ENCODE measurements at regions not wholly inside any gene's neighbourhood (a gene's known extent, or its start where the extent isn't known, plus 50 kb on each side); places are given as distances from the start of the nearest gene placed in this dataset.
"Not testable (repeated sequence)": the region's sequence is repeated elsewhere in the genome, so short reads cannot be mapped to it uniquely, and the experiment has no call there.

DNA sequence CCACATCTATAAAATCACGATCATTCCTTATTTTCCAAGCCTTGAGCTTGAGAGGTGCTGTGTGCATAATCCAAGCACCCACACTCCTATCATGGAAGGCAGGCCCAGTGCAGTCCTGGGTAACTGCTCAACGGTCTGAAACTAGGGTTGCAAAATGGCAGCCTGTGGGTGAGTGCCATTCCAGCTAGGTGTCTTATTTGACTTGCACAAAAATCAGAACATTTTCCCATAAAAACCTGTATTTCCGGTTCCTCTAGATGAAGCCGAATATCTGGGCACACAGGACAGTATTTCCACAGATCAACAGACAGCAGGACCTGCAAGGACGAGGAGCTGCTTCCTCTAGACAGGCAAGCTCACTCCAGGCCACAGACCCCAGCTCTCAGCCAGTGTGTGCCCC lies 588.8 kb downstream of the BNC2 start:
- no peaks in the 10 kb centered on the region for H3K27me3 Mint-ChIP-seq
- H3K36me3 Mint-ChIP-seq (ENCODE audit: low read depth) = no peaks in the 10 kb centered on the region
- peaks cover 8% of the 10 kb centered on the region for H3K9me3 Mint-ChIP-seq
- H3K27ac Mint-ChIP-seq = no peak overlapping the region
- ChIA-PET CTCF (no interaction called here), POLR2A (no interaction called here)
- no peak overlapping the region for H3K4me3 Mint-ChIP-seq
- DNase-seq = no peak
- H3K4me1 Mint-ChIP-seq = no peaks in the 10 kb centered on the region

GRCh38 chr9:16282216-16282615 lies 588.3 kb downstream of the BNC2 start:
- no peak overlapping the region for H3K4me3 Mint-ChIP-seq
- peaks cover 8% of the 10 kb centered on the region for H3K9me3 Mint-ChIP-seq
- no peaks in the 10 kb centered on the region for H3K36me3 Mint-ChIP-seq (ENCODE audit: low read depth)
- no peak for DNase-seq
- H3K27ac Mint-ChIP-seq = no peak overlapping the region
- H3K4me1 Mint-ChIP-seq = no peaks in the 10 kb centered on the region
- ChIA-PET CTCF (no interaction called here), POLR2A (no interaction called here)
- H3K27me3 Mint-ChIP-seq = no peaks in the 10 kb centered on the region

GRCh38 chr9:16282718-16283117 lies 587.8 kb downstream of the BNC2 start:
- ChIA-PET POLR2A (no interaction called here), CTCF (no interaction called here)
- no peaks in the 10 kb centered on the region for H3K4me1 Mint-ChIP-seq
- DNase-seq = no peak
- no peak overlapping the region for H3K27ac Mint-ChIP-seq
- H3K9me3 Mint-ChIP-seq = peaks cover 8% of the 10 kb centered on the region
- no peaks in the 10 kb centered on the region for H3K36me3 Mint-ChIP-seq (ENCODE audit: low read depth)
- no peak overlapping the region for H3K4me3 Mint-ChIP-seq
- no peaks in the 10 kb centered on the region for H3K27me3 Mint-ChIP-seq

GRCh38 chr9:16286160-16286559 lies 584.3 kb downstream of the BNC2 start:
- Mint-ChIP-seq H3K27me3 (no peaks in the 10 kb centered on the region), H3K4me1 (no peaks in the 10 kb centered on the region), H3K4me3 (no peak overlapping the region), H3K9me3 (peaks cover 7% of the 10 kb centered on the region), H3K27ac (no peak overlapping the region), H3K36me3 (ENCODE audit: low read depth) (no peaks in the 10 kb centered on the region)
- ChIA-PET POLR2A (no interaction called here), CTCF (no interaction called here)
- DNase-seq = no peak

GRCh38 chr9:16289639-16290038 lies 580.8 kb downstream of the BNC2 start:
- Mint-ChIP-seq H3K4me1 (no peaks in the 10 kb centered on the region), H3K4me3 (no peak overlapping the region), H3K36me3 (ENCODE audit: low read depth) (no peaks in the 10 kb centered on the region), H3K27ac (no peak overlapping the region), H3K27me3 (no peaks in the 10 kb centered on the region), H3K9me3 (peaks cover 6% of the 10 kb centered on the region)
- ChIA-PET POLR2A (no interaction called here), CTCF (no interaction called here)
- DNase-seq = no peak

DNA sequence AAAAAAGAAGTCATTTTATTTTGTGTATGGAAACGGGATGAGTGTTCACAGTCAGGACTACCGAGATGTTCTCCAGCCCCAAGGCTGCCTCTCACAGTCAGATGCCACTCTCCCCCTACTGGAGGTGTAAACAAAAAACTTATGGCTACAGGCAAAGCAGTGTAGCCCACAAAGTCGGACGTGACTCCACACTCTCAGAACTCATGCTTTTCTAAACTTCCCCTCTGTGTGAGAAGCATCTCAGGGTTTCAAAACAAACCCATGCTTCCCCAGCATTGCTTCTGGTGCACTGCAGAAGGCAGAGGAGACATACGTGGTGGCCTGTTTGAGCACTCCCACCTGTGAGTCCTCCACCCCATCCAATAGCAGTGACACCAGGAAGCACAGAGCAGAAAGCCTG lies 580.3 kb downstream of the BNC2 start:
- Mint-ChIP-seq H3K27me3 (no peaks in the 10 kb centered on the region), H3K9me3 (peaks cover 9% of the 10 kb centered on the region), H3K27ac (no peak overlapping the region), H3K4me1 (no peaks in the 10 kb centered on the region), H3K4me3 (no peak overlapping the region), H3K36me3 (ENCODE audit: low read depth) (no peaks in the 10 kb centered on the region)
- POLR2A ChIA-PET = no interaction called here
- CTCF ChIA-PET = no interaction called here
- no peak for DNase-seq

- no peak for DNase-seq
- Mint-ChIP-seq H3K4me1 (no peaks in the 10 kb centered on the region), H3K27ac (no peak overlapping the region), H3K9me3 (peaks cover 5% of the 10 kb centered on the region), H3K4me3 (no peak overlapping the region), H3K27me3 (no peaks in the 10 kb centered on the region), H3K36me3 (ENCODE audit: low read depth) (no peaks in the 10 kb centered on the region)
- POLR2A ChIA-PET = no interaction called here
- CTCF ChIA-PET = no interaction called here
Observed at GRCh38 chr9:16291921-16292320, 578.5 kb downstream of the BNC2 start.

DNA sequence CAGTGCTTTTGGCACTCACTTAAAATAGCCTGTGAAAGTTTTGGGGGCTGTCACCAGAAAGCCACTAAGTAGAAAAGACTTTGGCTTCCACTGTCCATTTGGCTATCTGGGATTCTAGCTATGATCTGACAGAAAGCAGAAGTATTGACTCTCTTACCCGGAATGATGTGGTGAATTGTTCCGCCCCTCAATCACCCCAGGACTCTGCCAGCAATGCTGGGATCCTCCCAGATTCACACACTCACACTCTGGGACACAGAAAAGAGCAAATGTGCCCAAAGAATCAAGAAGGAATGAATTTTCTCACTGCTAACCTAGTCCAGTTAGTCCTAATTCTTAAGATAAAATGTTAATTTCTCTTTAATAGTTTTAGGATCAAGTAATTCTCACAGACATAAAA lies 576.9 kb downstream of the BNC2 start:
- ChIA-PET POLR2A (no interaction called here), CTCF (no interaction called here)
- Mint-ChIP-seq H3K36me3 (ENCODE audit: low read depth) (no peaks in the 10 kb centered on the region), H3K4me1 (no peaks in the 10 kb centered on the region), H3K27ac (no peak overlapping the region), H3K4me3 (no peak overlapping the region), H3K27me3 (no peaks in the 10 kb centered on the region), H3K9me3 (peaks cover 5% of the 10 kb centered on the region)
- no peak for DNase-seq

DNA sequence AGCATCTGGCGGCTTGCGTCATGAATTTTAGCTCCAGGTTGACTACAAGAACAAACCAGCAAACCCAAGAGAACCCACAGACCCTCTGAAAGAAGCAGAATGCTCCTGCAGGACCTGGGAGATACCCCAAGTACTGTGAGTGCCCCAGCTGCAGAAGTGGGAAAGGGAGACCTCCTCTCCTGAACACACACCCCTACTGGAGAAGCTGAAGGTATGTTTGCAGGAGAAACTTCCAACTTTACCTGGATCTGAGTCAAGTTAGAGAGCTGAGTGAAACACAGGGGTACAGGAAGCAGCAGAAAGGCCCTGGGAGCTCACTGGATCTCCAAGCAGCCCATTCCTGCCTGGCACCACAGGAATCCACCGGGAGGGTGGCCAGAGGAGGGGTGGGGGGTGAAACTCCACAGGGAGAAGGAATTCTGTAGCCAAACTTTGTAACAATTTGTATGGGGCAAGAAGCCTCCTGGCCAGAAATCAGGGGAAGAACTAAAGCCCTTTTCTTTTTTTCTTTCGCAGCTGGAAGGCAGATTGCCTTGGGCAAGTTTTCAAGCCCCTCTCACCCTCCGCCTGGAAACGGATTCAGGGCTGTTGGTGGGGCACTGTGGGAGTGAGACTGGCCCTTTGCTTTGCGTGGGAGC lies 576.2 kb downstream of the BNC2 start:
- H3K4me1 Mint-ChIP-seq = no peaks in the 10 kb centered on the region
- no peak for DNase-seq
- no peaks in the 10 kb centered on the region for H3K27me3 Mint-ChIP-seq
- ChIA-PET CTCF (no interaction called here), POLR2A (no interaction called here)
- H3K9me3 Mint-ChIP-seq = peaks cover 5% of the 10 kb centered on the region
- H3K27ac Mint-ChIP-seq = no peak overlapping the region
- H3K36me3 Mint-ChIP-seq (ENCODE audit: low read depth) = no peaks in the 10 kb centered on the region
- no peak overlapping the region for H3K4me3 Mint-ChIP-seq

- H3K36me3 Mint-ChIP-seq (ENCODE audit: low read depth); H3K27ac Mint-ChIP-seq; DNase-seq; H3K4me1 Mint-ChIP-seq; H3K9me3 Mint-ChIP-seq; H3K4me3 Mint-ChIP-seq; POLR2A ChIA-PET; H3K27me3 Mint-ChIP-seq; CTCF ChIA-PET: not testable (repeated sequence)
Observed at GRCh38 chr9:16294940-16295339, 575.5 kb downstream of the BNC2 start.

- H3K36me3 Mint-ChIP-seq (ENCODE audit: low read depth); H3K27ac Mint-ChIP-seq; DNase-seq; H3K4me3 Mint-ChIP-seq; H3K9me3 Mint-ChIP-seq; POLR2A ChIA-PET; CTCF ChIA-PET; H3K27me3 Mint-ChIP-seq; H3K4me1 Mint-ChIP-seq: not testable (repeated sequence)
Observed at GRCh38 chr9:16299368-16299767, 571.1 kb downstream of the BNC2 start.

DNA sequence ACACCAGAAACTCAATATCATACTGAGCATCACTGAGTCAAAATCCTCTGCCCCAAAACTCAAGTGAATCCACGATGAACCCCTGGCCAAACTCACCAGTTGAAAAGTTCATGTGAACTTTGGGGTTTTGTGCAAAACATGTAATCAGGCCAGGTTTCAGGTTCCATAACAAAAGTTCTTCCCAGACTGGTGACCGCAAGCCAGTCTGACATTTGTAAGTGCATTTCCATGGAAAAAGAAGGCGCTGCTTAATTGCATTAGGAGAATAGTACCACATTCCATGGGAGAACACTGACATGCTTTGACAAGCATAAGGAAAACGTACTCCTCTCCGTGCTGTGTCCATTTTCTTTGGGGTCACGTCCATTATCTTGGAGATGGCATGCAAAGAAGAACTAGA lies 567.0 kb downstream of the BNC2 start:
- no peaks in the 10 kb centered on the region for H3K36me3 Mint-ChIP-seq (ENCODE audit: low read depth)
- CTCF ChIA-PET = no interaction called here
- no peaks in the 10 kb centered on the region for H3K27me3 Mint-ChIP-seq
- POLR2A ChIA-PET = no interaction called here
- H3K27ac Mint-ChIP-seq = no peak overlapping the region
- H3K4me3 Mint-ChIP-seq = no peak overlapping the region
- H3K9me3 Mint-ChIP-seq = peaks cover 6% of the 10 kb centered on the region
- no peak for DNase-seq
- no peaks in the 10 kb centered on the region for H3K4me1 Mint-ChIP-seq

DNA sequence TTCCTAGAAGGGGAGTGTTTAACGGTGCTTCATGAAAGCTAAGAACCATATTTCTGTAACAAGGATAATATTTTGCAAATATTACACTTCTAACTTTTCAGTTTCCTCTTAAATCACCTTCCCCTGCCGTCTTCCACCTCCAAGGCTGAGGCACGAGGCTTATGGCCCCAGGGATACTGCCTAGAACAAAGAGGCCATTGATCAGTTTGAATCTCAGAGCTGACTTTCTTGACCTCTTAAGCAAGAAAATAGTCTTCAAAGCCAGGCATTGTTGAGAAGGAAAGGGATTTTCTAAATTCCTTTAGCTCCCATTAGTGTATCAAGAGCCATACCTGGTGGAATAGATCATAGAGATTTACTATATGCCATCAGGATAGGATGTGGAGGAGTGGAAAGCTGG lies 566.2 kb downstream of the BNC2 start:
- DNase-seq = no peak
- H3K27me3 Mint-ChIP-seq = no peaks in the 10 kb centered on the region
- no peak overlapping the region for H3K4me3 Mint-ChIP-seq
- ChIA-PET CTCF (no interaction called here), POLR2A (no interaction called here)
- no peaks in the 10 kb centered on the region for H3K4me1 Mint-ChIP-seq
- no peaks in the 10 kb centered on the region for H3K36me3 Mint-ChIP-seq (ENCODE audit: low read depth)
- H3K9me3 Mint-ChIP-seq = peaks cover 6% of the 10 kb centered on the region
- no peak overlapping the region for H3K27ac Mint-ChIP-seq

- ChIA-PET CTCF (no interaction called here), POLR2A (no interaction called here)
- Mint-ChIP-seq H3K27ac (no peak overlapping the region), H3K9me3 (peaks cover 6% of the 10 kb centered on the region), H3K27me3 (no peaks in the 10 kb centered on the region), H3K4me1 (no peaks in the 10 kb centered on the region), H3K36me3 (ENCODE audit: low read depth) (no peaks in the 10 kb centered on the region), H3K4me3 (no peak overlapping the region)
- DNase-seq = no peak
Observed at GRCh38 chr9:16306586-16306985, 563.9 kb downstream of the BNC2 start.

DNA sequence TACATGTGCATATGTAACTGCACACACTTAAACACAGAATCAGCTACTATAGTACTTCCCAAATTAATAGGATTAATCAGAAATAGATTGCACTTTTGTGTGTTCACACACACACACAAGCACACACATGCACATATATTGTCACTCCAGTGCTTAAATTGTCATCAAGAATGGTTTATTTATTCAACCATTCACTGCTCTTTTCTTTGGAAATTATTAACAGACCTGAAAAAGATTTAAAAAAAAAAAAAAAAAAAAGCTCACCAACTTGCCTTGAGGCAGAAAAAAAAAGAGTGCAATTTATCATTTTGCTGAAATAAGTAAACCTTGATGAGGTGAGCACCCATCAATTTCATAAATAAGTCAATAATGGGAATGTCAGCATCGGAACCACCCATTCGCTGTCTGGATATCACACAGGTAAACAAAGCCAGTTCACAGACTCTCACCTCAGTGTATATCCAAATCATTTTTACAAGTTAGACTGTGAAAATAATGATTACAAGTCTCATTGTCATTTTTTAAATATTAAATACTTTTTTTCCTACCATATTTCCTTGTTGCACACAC lies 562.8 kb downstream of the BNC2 start:
- DNase-seq = no peak
- no peak overlapping the region for H3K4me3 Mint-ChIP-seq
- peaks cover 5% of the 10 kb centered on the region for H3K9me3 Mint-ChIP-seq
- no peak overlapping the region for H3K27ac Mint-ChIP-seq
- H3K36me3 Mint-ChIP-seq (ENCODE audit: low read depth) = no peaks in the 10 kb centered on the region
- POLR2A ChIA-PET = no interaction called here
- CTCF ChIA-PET = no interaction called here
- H3K4me1 Mint-ChIP-seq = no peaks in the 10 kb centered on the region
- H3K27me3 Mint-ChIP-seq = no peaks in the 10 kb centered on the region

Data from activated CD4-positive, alpha-beta memory T cell treated with anti-CD3 and anti-CD28 coated beads, Interleukin-2, amount 10 ng/mL, durations not matched to agents 7 days and 5 days (primary cell).